Mammary epithelial cell (primary cell): ENCODE measurements at regions not wholly inside any gene's neighbourhood (a gene's known extent, or its start where the extent isn't known, plus 50 kb on each side); places are given as distances from the start of the nearest gene placed in this dataset.
"Not testable (repeated sequence)": the region's sequence is repeated elsewhere in the genome, so short reads cannot be mapped to it uniquely, and the experiment has no call there.

Source experiments
- EZH2 ChIP-seq: IDR thresholded peaks from 2 replicates; pipeline ENCODE4 v1.6.1; 2012; ENCODE audit warnings: low read length, inconsistent platforms, borderline replicate concordance
- TF ChIP-seq, protein P1 (sequence below), 2 donors: IDR thresholded peaks in 1 of 2; conservative IDR thresholded peaks in 1 of 2; 2 replicates each; pipeline ENCODE4 v1.5.1; 2011 to 2012; ENCODE audit warnings: inconsistent platforms in 2 of 2, low read length in 2 of 2, mild to moderate bottlenecking in 2 of 2, control low read depth in 1 of 2, low read depth in 1 of 2; ENCODE audit not compliant: insufficient read depth in 1 of 2; ENCODE audit errors: extremely low read depth in 1 of 2

DNA sequence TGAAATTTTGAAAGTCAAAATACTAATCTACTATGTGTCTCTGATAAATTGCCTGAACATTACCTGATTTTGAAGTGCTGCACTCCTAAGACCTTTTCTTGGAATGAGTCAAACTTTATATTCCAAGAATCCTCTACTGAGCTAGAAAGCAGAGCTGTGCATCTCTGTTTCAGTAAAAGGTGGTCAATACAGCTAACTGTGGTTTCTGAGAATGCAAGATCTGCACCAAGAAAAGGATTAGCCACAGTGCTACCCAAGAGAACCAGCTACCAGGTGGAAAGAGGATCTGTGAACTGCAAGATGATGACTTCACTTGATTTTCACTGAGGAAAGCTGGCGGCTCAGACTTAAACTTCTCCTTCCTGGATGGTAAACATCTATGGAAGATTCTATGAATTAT, 289.3 kb downstream of the LIPI start:
- TF ChIP-seq, protein P1, sequence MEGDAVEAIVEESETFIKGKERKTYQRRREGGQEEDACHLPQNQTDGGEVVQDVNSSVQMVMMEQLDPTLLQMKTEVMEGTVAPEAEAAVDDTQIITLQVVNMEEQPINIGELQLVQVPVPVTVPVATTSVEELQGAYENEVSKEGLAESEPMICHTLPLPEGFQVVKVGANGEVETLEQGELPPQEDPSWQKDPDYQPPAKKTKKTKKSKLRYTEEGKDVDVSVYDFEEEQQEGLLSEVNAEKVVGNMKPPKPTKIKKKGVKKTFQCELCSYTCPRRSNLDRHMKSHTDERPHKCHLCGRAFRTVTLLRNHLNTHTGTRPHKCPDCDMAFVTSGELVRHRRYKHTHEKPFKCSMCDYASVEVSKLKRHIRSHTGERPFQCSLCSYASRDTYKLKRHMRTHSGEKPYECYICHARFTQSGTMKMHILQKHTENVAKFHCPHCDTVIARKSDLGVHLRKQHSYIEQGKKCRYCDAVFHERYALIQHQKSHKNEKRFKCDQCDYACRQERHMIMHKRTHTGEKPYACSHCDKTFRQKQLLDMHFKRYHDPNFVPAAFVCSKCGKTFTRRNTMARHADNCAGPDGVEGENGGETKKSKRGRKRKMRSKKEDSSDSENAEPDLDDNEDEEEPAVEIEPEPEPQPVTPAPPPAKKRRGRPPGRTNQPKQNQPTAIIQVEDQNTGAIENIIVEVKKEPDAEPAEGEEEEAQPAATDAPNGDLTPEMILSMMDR (conservative IDR thresholded peaks at IDR 0.05 in 1 of 2, IDR thresholded peaks at IDR 0.05 in 1 of 2; ENCODE audit: extremely low read depth in 1 of 2, insufficient read depth in 1 of 2, low read depth in 1 of 2, low read length in 2 of 2) = not testable (repeated sequence)
- TF ChIP-seq EZH2 = not testable (repeated sequence)
